Astrocyte (in vitro differentiated cells and primary cell): ENCODE measurements at regions not wholly inside any gene's neighbourhood (a gene's known extent, or its start where the extent isn't known, plus 50 kb on each side); places are given as distances from the start of the nearest gene placed in this dataset.

Source experiments
- CTCF ChIP-seq: IDR thresholded peaks from 2 replicates; pipeline ENCODE4 v1.5.1; 2011; ENCODE audit warnings: low read depth, mild to moderate bottlenecking, inconsistent platforms, low read length, moderate library complexity; ENCODE audit not compliant: insufficient read depth
- EZH2 ChIP-seq: IDR thresholded peaks from 2 replicates; pipeline ENCODE4 v1.6.1; 2012; ENCODE audit warnings: mild to moderate bottlenecking, low read length, inconsistent platforms; ENCODE audit not compliant: insufficient read depth

DNA sequence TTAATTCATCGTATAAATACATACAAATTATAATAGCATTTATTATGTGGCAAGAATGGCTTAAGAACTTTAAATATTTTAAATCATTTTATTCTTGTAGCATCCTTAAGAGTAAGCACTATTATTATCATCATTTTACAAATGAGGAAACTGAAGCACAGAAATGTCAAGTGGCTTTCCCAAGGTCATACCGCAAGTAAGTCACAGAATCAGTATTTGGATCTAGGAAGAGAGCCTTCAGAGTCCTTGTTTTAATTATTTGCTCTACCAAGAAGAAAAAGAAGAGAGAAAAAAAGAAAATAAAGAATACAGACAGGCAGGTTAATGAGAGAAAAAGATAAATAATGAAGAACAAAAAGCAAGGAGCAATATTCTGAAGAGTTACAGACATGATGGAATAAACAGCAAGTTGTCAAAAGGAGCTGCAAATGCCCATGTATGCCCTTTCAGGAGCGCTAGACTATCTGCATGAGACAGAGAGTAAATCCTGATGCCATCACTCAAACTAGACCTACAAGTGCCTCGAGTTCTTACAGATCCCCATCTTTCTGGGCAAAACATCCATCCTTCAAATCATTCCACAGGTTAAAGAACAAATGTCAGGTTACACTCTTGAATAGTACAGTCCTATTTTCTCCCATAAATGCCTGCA is 57.8 kb upstream of the ETAA1 start:
- TF ChIP-seq CTCF (no peak), EZH2 (no peak)
